ENCODE measurements at regions not wholly inside any gene's neighbourhood (a gene's known extent, or its start where the extent isn't known, plus 50 kb on each side); places are given as distances from the start of the nearest gene placed in this dataset.

- no peak for TF ChIP-seq EZH2phosphoT487 (IDR thresholded peaks at IDR 0.05; ENCODE audit: borderline replicate concordance, low read length)
- TF ChIP-seq CTCF (IDR thresholded peaks at IDR 0.05; ENCODE audit: low read depth, low read length, poor library complexity, severe bottlenecking): no peak
- Histone ChIP-seq H3F3A (ENCODE audit: control insufficient read depth, insufficient read depth) (no peaks in the 10 kb centered on the region), H3K9me3 (ENCODE audit: control insufficient read depth, insufficient read depth, low read length) (no peaks in the 10 kb centered on the region), H3K36me3 (ENCODE audit: control insufficient read depth, low read length) (no peaks in the 10 kb centered on the region), H3K79me2 (ENCODE audit: control insufficient read depth, low read length) (no peaks in the 10 kb centered on the region), H3K4me2 (ENCODE audit: low read length) (no peak overlapping the region), H3K9me2 (replicated peaks; ENCODE audit: control insufficient read depth, low read length) (no peaks in the 10 kb centered on the region), H4K20me1 (ENCODE audit: control insufficient read depth, insufficient read depth, low read depth, low read length) (no peaks in the 10 kb centered on the region), H3K27ac (ENCODE audit: low read depth, low read length) (no peak overlapping the region), H3K4me3 (ENCODE audit: low read length) (no peak overlapping the region), H3K4me1 (ENCODE audit: control insufficient read depth, low read length) (no peaks in the 10 kb centered on the region), H3K27me3 (ENCODE audit: control insufficient read depth, low read length) (no peaks in the 10 kb centered on the region)
Measured at GRCh38 chr2:81894451-81894990, 1590.0 kb upstream of the LRRTM1 start.

- no peaks in the 10 kb centered on the region for H3K36me3 ChIP-seq (ENCODE audit: control insufficient read depth, low read length)
- no peaks in the 10 kb centered on the region for H3K9me2 ChIP-seq (replicated peaks; ENCODE audit: control insufficient read depth, low read length)
- H3K4me2 ChIP-seq (ENCODE audit: low read length): no peak overlapping the region
- TF ChIP-seq CTCF (IDR thresholded peaks at IDR 0.05; ENCODE audit: low read depth, low read length, poor library complexity, severe bottlenecking): no peak
- no peak for TF ChIP-seq EZH2phosphoT487 (IDR thresholded peaks at IDR 0.05; ENCODE audit: borderline replicate concordance, low read length)
- no peaks in the 10 kb centered on the region for H3K27me3 ChIP-seq (ENCODE audit: control insufficient read depth, low read length)
- H3K4me3 ChIP-seq (ENCODE audit: low read length): no peak overlapping the region
- H3F3A ChIP-seq (ENCODE audit: control insufficient read depth, insufficient read depth): no peaks in the 10 kb centered on the region
- no peaks in the 10 kb centered on the region for H3K9me3 ChIP-seq (ENCODE audit: control insufficient read depth, insufficient read depth, low read length)
- no peaks in the 10 kb centered on the region for H3K79me2 ChIP-seq (ENCODE audit: control insufficient read depth, low read length)
- no peaks in the 10 kb centered on the region for H4K20me1 ChIP-seq (ENCODE audit: control insufficient read depth, insufficient read depth, low read depth, low read length)
- no peak overlapping the region for H3K27ac ChIP-seq (ENCODE audit: low read depth, low read length)
- no peaks in the 10 kb centered on the region for H3K4me1 ChIP-seq (ENCODE audit: control insufficient read depth, low read length)
Measured at GRCh38 chr2:81876624-81877023, 1572.1 kb upstream of the LRRTM1 start.

- H3K79me2 ChIP-seq (ENCODE audit: control insufficient read depth, low read length): no peaks in the 10 kb centered on the region
- no peaks in the 10 kb centered on the region for H3K9me2 ChIP-seq (replicated peaks; ENCODE audit: control insufficient read depth, low read length)
- no peak overlapping the region for H3K4me2 ChIP-seq (ENCODE audit: low read length)
- H3K4me3 ChIP-seq (ENCODE audit: low read length): no peak overlapping the region
- no peak overlapping the region for H3K27ac ChIP-seq (ENCODE audit: low read depth, low read length)
- H3K27me3 ChIP-seq (ENCODE audit: control insufficient read depth, low read length): no peaks in the 10 kb centered on the region
- no peaks in the 10 kb centered on the region for H4K20me1 ChIP-seq (ENCODE audit: control insufficient read depth, insufficient read depth, low read depth, low read length)
- no peaks in the 10 kb centered on the region for H3F3A ChIP-seq (ENCODE audit: control insufficient read depth, insufficient read depth)
- H3K4me1 ChIP-seq (ENCODE audit: control insufficient read depth, low read length): no peaks in the 10 kb centered on the region
- H3K36me3 ChIP-seq (ENCODE audit: control insufficient read depth, low read length): no peaks in the 10 kb centered on the region
- H3K9me3 ChIP-seq (ENCODE audit: control insufficient read depth, insufficient read depth, low read length): no peaks in the 10 kb centered on the region
- no peak for TF ChIP-seq EZH2phosphoT487 (IDR thresholded peaks at IDR 0.05; ENCODE audit: borderline replicate concordance, low read length)
- TF ChIP-seq CTCF (IDR thresholded peaks at IDR 0.05; ENCODE audit: low read depth, low read length, poor library complexity, severe bottlenecking): no peak
Measured at GRCh38 chr2:81872006-81872405, 1567.5 kb upstream of the LRRTM1 start.

All from DOHH2 (cell line).